SJSA1 (cell line): ENCODE measurements at regions not wholly inside any gene's neighbourhood (a gene's known extent, or its start where the extent isn't known, plus 50 kb on each side); places are given as distances from the start of the nearest gene placed in this dataset.
A peak's percentile ranks its signal among the peaks of the same experiment; 100 is the strongest.
"Not testable (repeated sequence)": the region's sequence is repeated elsewhere in the genome, so short reads cannot be mapped to it uniquely, and the experiment has no call there.

Source experiments
- DNase-seq, 2 experiments: peaks; one replicate each; pipeline ENCODE4 v3.0.0-alpha.2; 2015 to 2020; ENCODE audit warnings: low spot score in 2 of 2, low read depth in 1 of 2
- H3K27ac ChIP-seq: fragments of 250-450 bp; sonication (Bioruptor Pico); 2 replicates; pipeline ENCODE4 v1.5.1; 2020; ENCODE audit warnings: mild to moderate bottlenecking, moderate library complexity
- H3K27me3 ChIP-seq: fragments of 250-450 bp; sonication (Bioruptor Pico); replicated peaks from 2 replicates; pipeline ENCODE4 v1.5.1; 2020; ENCODE audit warnings: mild to moderate bottlenecking, moderate library complexity
- H3K36me3 ChIP-seq: fragments of 250-450 bp; sonication (Bioruptor Pico); 2 replicates; pipeline ENCODE4 v1.5.1; 2020; ENCODE audit warnings: mild to moderate bottlenecking
- H3K4me1 ChIP-seq: fragments of 250-450 bp; sonication (Bioruptor Pico); replicated peaks from 2 replicates; pipeline ENCODE4 v1.6.1; 2021; ENCODE audit warnings: mild to moderate bottlenecking
- H3K4me3 ChIP-seq: fragments of 250-450 bp; sonication (Bioruptor Pico); 2 replicates; pipeline ENCODE4 v1.5.1; 2020; ENCODE audit warnings: mild to moderate bottlenecking
- H3K9me3 ChIP-seq: fragments of 250-450 bp; sonication (Bioruptor Pico); replicated peaks from 2 replicates; pipeline ENCODE4 v1.5.1; 2020; ENCODE audit warnings: mild to moderate bottlenecking

DNA sequence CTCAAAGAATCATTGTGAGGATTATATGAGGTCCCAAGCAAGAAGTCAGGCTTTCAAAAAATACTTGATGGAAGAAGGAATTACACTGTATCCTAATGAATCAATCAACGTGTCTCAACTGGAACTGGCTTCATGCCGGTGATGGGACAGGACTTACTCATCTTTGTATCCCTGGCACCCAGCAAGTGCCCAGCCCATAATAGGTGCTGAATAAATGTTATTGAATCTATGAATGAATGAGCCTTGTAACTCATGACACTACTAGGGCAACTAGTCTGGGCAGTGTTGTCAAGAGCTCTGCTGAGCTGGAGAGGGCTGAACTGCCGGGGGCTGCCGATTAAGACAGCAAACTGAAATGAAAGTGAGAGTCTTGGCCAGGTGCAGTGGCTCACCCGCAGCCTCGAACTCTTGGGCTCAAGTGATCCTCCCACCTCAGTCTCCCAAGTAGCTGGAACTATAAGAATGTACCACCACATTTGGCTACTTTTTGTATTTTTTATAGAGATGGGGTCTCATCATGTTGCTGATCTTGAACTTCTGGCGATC lies 87.2 kb upstream of the KIF5B start:
- Histone ChIP-seq H3K9me3 (no peaks in the 10 kb centered on the region), H3K27me3 (no peaks in the 10 kb centered on the region), H3K36me3 (no peaks in the 10 kb centered on the region), H3K4me3 (no peak overlapping the region), H3K27ac (no peak overlapping the region), H3K4me1 (peaks cover 14% of the 10 kb centered on the region)
- no peak for DNase-seq

DNA sequence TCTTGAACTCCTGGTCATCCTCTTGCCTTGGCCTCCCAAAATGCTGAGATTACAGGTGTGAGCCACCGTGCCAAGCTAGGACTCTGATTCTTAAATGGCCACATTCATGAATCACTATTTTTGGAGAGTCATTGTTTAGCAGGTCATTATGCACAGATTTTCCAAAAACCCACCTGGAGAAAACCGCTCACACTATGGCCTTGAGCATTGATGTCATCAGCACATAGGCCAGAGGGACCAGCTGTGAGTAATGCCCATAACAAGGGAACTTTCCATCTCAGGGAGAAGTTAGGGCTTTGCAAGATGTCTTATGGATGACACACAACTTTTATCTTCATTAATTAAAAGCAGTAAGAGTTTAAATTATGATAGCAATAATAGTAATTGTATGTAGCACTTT lies 86.4 kb upstream of the KIF5B start:
- H3K4me3 ChIP-seq, result no peak overlapping the region
- H3K27me3 ChIP-seq, result no peaks in the 10 kb centered on the region
- no peak for DNase-seq
- H3K9me3 ChIP-seq, result no peaks in the 10 kb centered on the region
- H3K36me3 ChIP-seq, result no peaks in the 10 kb centered on the region
- H3K4me1 ChIP-seq, result peaks cover 14% of the 10 kb centered on the region
- H3K27ac ChIP-seq, result no peak overlapping the region

DNA sequence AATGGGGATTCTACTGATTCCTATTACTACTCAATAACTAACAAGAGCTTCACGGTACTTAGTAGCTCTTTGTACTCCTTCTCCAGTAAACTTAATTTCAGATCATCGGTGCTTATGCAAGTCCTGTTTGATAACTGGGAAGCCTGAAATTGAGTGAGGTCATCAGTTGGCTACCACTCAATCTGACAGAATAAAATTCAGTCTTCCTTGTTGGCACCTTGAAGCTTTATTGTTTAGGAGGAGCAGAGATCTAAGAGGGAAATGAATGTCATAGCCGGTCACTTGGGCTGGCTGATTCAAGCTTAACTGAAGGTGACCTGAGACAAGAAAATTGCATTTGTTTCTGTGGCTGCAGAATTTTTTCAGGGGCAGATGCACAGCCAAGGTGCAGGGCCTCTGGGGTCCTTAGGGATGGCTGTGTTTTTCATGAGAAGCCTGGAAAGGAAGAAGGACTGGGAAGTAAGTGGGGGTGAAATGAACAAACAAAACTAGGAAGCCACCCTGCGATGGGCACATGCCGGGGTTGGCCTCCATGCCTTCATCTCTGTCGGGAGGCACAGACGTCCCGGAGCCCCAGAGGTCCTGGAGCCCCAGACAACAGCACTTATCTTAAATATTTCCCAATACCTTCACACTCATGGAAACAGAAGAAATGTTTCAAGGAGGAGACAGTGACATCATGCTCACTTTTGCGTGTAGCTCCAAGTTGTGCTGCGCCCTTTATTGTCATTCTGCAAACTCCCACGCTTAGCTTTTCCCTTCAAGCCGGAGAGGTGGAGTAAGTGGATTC lies 85.0 kb upstream of the KIF5B start:
- Histone ChIP-seq H3K9me3 (no peaks in the 10 kb centered on the region), H3K27ac (no peak overlapping the region), H3K4me3 (no peak overlapping the region), H3K36me3 (no peaks in the 10 kb centered on the region), H3K4me1 (peaks cover 14% of the 10 kb centered on the region), H3K27me3 (no peaks in the 10 kb centered on the region)
- DNase-seq, result no peak

DNA sequence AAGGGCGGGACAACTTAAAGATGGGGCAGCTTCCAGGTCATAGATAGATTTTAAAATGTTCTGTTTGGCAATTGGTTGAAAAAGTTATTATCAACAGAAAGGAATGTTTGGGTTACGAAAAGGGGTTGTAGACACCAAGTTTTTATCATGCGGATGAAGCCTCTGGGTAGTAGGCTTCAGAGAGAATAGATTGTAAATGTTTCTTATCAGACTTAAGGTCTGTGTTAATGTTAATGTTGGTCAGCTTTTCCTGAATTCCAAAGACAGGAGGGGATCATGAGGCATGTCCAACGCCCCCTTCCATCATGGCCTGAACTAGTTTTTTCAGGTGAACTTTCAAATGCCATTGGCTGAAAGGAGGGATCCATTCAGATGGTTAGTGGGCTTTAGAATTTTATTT lies 84.2 kb upstream of the KIF5B start:
- Histone ChIP-seq H3K27me3 (no peaks in the 10 kb centered on the region), H3K9me3 (no peaks in the 10 kb centered on the region), H3K27ac (no peak overlapping the region), H3K4me1 (peaks cover 14% of the 10 kb centered on the region), H3K4me3 (no peak overlapping the region), H3K36me3 (no peaks in the 10 kb centered on the region)
- no peak for DNase-seq

DNA sequence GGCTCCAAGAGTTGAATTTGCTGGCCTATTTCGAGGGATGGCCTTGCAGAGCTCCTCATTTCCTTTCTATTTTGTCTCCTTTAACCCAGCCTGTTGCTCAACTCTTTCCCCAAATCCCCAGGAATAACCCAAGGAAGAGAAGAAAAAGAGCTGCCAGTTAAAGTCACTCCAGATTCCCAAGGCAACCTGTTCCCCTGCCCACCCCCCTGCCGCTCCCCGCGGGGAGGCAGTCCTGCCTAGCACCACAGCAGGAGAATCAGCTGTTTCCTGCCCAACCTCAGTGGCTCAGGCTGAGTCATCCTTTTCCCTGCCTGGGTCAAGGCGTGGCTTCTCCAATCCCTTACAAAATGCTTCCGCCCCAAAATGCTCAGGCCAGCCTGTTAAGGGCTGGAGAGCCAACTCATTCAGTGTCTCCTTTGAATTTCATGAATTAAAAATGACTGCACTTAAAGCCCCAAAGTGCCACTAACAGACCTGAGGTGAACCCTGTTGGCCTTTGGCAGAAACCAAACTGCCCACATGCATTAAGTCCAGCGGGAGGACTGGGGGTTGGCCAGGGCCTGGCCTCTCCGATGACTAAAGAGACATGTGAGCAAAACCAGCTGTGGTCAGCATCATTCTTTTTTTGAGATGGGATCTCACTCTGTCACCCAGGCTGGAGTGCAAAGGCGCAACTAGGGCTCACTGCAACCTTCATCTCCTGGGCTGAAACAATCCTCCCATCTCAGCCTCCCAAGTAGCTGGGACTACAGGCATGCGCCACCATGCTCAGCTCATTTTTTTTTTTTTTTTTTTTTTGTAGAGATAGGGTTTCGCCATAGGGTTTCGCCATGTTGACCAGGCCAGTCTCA lies 83.2 kb upstream of the KIF5B start:
- peaks cover 14% of the 10 kb centered on the region for H3K4me1 ChIP-seq
- no peaks in the 10 kb centered on the region for H3K27me3 ChIP-seq
- peak overlapping the region; percentile 50 for H3K27ac ChIP-seq
- H3K4me3 ChIP-seq, result no peak overlapping the region
- H3K9me3 ChIP-seq, result no peaks in the 10 kb centered on the region
- DNase-seq, result peak; percentile 83 to 92
- no peaks in the 10 kb centered on the region for H3K36me3 ChIP-seq

DNA sequence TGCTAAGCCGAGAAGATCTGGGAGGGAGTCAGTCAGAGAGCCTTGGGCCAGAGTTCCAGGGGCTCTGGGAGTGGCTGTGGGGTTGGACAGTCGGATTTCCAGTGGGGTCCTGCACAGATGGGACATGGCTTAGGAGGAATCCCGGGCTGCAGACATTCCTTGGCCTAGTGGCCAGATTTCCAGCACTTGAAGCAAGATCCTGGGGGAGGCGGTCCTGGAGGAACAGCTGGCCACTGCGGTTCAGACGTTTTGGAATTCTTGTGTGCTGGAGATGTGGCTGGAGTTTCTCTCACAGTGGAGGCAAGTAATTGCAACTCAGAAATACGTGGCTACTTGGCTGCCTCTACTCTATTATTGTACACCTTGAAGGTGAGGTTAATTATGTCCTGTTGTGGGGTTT lies 80.7 kb upstream of the KIF5B start:
- H3K27me3 ChIP-seq, H3K9me3 ChIP-seq, H3K4me3 ChIP-seq, H3K36me3 ChIP-seq, DNase-seq, H3K27ac ChIP-seq: not testable (repeated sequence)
- H3K4me1 ChIP-seq, result peaks cover 14% of the 10 kb centered on the region

DNA sequence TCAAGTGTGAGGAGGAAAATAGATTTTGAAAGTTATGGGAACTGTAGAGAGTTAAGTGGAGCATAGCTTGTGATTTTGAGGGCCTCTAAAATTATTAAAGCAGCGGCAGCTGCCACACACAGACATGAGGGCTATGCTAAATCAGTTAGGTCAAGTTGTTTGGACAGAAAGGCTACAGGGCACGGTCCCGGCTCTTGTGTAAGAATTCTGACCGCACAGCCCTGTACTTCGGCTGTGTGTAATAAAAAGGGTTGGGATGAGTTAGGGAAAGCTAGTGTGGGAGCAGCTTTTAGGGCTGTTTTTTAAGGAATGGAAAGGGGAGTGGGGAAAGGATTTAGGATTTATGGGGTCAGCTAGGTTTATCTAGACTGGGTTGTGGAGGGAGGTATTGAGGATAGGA lies 79.6 kb upstream of the KIF5B start:
- H3K27me3 ChIP-seq, H3K9me3 ChIP-seq, H3K4me3 ChIP-seq, H3K27ac ChIP-seq, DNase-seq, H3K36me3 ChIP-seq: not testable (repeated sequence)
- peaks cover 14% of the 10 kb centered on the region for H3K4me1 ChIP-seq

DNA sequence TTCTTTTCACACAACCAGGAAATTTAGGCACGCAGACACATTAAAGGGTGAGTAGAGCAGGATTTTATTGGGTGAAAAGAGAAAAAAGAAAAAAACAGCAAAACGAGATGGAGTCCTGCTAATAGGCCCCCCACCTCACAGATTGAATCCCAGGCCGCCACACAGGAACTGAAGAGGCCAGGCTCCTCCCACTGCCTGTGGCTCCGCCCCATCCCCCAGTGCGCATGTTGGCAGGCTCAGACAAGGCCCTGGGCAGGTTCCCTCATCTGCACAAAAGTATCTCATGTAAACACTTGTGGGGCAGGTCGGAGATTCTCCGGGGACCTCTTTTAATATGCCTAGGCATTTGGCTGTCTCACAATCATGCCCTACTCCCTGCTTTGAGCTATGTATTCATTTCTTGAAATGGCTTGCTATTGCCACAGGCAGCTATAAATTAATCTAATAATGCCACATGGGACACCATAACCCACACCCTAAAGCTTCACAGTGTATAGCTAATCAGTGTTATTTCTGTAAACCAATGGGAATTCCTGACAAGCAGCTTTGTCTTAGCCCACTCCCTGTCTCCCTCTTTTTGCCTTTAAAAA lies 76.2 kb upstream of the KIF5B start:
- Histone ChIP-seq H3K36me3 (no peaks in the 10 kb centered on the region), H3K4me3 (no peak overlapping the region), H3K27me3 (no peaks in the 10 kb centered on the region), H3K9me3 (no peaks in the 10 kb centered on the region; the same call in 1 of the 2 replicates), H3K27ac (no peak overlapping the region), H3K4me1 (no peaks in the 10 kb centered on the region)
- no peak for DNase-seq

DNA sequence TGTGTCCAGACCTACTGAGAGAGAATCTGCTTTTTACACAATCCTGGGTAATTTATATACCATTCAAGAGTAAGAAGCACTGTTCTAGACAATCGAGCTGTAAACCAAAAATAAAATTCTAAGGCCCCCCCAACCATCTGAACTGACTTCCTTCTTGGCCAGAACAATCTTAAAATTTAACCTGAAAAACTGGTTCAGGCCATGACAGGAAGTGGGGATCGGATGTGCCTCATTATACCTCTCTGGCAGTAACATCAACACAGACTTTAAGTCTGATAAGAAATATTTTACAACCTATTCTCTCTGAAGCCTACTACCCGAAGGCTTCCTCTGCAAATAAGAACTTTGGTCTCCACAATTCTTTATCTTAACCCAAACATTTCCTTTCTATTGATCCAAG lies 75.2 kb upstream of the KIF5B start:
- Histone ChIP-seq H3K4me3 (no peak overlapping the region), H3K9me3 (no peaks in the 10 kb centered on the region; the same call in 1 of the 2 replicates), H3K4me1 (no peaks in the 10 kb centered on the region), H3K36me3 (no peaks in the 10 kb centered on the region), H3K27me3 (no peaks in the 10 kb centered on the region), H3K27ac (no peak overlapping the region)
- DNase-seq, result no peak

DNA sequence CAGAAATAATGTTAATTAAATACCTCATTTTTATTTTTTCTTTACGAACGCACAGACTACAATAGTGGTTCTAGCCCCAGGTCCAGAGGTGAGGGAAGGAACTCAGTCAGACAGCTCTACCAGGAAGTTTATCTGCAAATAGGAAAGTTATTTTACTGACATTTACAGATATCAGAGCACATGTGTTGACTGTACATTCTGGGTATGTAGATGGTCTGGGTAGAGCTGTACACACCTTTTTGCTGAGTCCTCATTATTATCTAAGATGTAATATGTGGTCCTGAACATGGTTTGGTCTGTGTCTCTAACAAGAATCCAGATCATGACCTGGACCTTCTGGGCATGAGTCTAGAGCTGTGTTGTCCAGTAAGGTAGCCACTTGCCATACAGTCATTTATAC lies 74.6 kb upstream of the KIF5B start:
- no peaks in the 10 kb centered on the region; the same call in 1 of the 2 replicates for H3K9me3 ChIP-seq
- H3K4me3 ChIP-seq, result no peak overlapping the region
- H3K4me1 ChIP-seq, result no peaks in the 10 kb centered on the region
- H3K27ac ChIP-seq, result no peak overlapping the region
- H3K36me3 ChIP-seq, result no peaks in the 10 kb centered on the region
- DNase-seq, result no peak
- no peaks in the 10 kb centered on the region for H3K27me3 ChIP-seq

DNA sequence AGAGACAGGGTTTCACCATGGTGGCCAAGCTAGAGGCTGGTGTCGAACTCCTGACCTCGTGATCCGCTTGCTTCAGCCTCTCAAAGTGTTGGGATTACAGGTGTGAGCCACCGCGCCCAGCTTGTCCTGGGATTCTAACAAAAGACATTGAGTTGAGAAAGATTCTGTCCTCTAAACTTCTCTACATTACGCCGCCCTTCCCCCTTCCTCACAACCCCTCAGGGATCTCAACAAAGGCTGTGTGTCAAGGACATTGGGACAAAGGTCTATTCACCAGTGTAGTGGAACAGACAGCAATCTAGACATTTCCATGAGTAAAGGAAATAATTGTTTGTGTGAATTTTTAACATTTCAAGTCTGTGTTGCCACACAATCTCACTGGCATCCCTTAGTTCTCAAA lies 68.8 kb upstream of the KIF5B start:
- Histone ChIP-seq H3K27me3 (no peaks in the 10 kb centered on the region), H3K27ac (no peak overlapping the region), H3K36me3 (no peaks in the 10 kb centered on the region), H3K4me1 (no peaks in the 10 kb centered on the region), H3K9me3 (no peaks in the 10 kb centered on the region; the same call in 1 of the 2 replicates), H3K4me3 (no peak overlapping the region)
- DNase-seq, result no peak

DNA sequence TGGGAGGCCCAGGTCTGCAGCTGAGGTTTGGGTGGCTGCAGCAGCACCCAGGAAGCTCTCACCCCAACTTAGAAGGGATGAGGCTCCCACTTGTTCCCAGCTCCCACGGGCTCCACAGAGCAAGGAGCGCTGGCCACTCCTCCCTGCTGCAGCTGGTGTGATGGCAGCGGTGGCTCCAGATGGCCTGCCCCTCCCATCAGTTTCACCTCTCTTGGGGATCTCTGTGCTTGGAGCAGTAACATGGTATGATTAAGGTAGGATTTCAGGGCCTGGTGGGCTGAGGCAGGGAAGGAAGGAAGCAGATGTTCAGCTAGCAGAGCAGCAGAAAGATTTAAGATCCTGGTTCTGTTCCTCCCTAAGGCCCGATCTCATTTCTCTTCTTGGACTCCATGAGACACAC lies 66.8 kb upstream of the KIF5B start:
- no peaks in the 10 kb centered on the region for H3K36me3 ChIP-seq
- H3K4me1 ChIP-seq, result no peaks in the 10 kb centered on the region
- no peak overlapping the region for H3K4me3 ChIP-seq
- DNase-seq, result no peak
- no peak overlapping the region for H3K27ac ChIP-seq
- H3K27me3 ChIP-seq, result no peaks in the 10 kb centered on the region
- no peaks in the 10 kb centered on the region for H3K9me3 ChIP-seq

DNA sequence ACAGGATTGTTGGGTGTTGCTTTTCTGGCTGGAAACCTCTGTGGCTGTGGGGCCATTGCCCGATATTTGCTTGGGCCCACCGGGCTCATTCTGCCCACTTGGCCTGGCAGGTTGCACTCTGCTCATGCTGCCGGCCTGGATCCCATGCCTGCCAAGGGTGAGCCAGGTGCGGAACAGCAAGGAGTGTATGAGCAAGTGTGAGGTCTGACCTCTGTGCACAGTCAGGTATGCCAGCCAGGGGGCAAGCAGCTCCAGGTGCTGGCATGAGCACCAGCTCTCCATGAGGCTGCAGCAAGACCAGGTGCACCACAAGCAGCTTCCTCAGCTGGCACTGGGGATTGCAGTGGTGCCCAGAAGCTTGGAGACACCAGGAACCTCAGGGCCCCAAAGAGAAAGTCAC lies 65.4 kb upstream of the KIF5B start:
- H3K27ac ChIP-seq, result no peak overlapping the region
- no peaks in the 10 kb centered on the region for H3K36me3 ChIP-seq
- H3K4me1 ChIP-seq, result no peaks in the 10 kb centered on the region
- H3K9me3 ChIP-seq, result no peaks in the 10 kb centered on the region
- H3K4me3 ChIP-seq, result no peak overlapping the region
- DNase-seq, result no peak
- H3K27me3 ChIP-seq, result no peaks in the 10 kb centered on the region

DNA sequence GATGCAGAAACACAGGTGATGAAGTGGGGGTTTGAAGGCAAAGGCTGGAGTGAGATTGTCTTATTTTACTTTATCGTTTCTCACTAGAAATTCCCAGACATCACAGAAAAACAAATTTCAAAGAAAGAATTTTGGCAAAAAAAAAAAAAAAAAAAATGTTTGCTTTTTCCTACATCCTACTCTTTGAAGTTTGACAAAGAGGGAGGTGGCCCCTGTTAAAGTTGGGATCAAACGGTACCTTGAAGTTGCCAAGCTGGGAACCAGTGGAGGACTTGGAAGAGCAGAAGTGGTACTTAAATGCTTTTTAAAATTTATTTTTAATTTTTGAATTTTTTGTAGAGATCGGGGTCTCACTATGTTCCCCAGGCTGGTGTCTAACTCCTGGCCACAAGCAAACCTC lies 63.9 kb upstream of the KIF5B start:
- H3K36me3 ChIP-seq, result no peaks in the 10 kb centered on the region
- H3K9me3 ChIP-seq, result no peaks in the 10 kb centered on the region
- H3K27me3 ChIP-seq, result no peaks in the 10 kb centered on the region
- H3K4me1 ChIP-seq, result no peaks in the 10 kb centered on the region
- no peak overlapping the region for H3K4me3 ChIP-seq
- H3K27ac ChIP-seq, result no peak overlapping the region
- DNase-seq, result no peak
